ENCODE measurements at regions not wholly inside any gene's neighbourhood (a gene's known extent, or its start where the extent isn't known, plus 50 kb on each side); places are given as distances from the start of the nearest gene placed in this dataset.

DNA sequence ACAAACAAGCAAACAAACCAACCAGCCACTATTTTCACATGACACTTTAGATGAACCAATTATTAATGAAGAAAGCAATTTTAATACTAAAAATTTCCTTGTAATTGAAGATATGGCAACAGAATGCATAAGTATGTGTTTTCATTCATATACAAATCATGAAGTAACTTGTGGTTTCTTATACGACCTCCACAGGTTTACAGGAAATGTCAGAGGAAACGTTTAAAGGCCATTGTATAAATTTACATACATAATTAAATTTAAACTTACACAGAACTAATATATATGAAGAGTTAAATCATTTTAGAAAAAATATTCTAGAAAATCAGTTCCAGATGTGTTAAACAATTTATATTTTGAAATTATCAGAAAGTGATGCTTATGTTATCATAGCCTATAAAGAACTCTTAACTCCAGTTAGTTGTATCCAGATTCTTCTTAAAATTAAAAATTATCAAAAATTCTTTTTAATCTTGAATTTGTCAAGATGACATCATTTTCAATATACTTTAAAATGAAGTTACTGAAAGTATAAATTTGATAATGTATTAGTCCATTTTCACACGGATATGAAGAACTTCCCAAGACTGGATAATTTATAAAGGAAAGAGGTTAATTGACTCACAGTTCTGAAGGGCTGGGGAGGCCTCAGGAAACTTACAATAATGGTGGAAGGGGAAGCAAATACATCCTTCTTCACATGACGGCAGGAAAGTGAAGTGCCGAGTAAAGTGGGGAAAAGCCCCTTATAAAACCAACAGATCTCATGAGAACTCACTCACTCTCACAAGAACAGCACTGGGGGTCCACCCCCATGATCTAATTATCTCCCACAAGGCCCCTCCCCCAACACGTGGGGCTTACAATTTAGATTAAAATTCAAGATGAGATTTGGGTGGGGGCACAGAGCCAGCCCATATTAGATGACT lies 192.0 kb downstream of the PIK3R1 start:
- no peaks in the 10 kb centered on the region for H3K36me3 ChIP-seq
- WGBS = 72% methylated on average over 6 of the region's 6 CpGs
- TF ChIP-seq EP300 (IDR thresholded peaks at IDR 0.05) (no peak), POLR2A (IDR thresholded peaks at IDR 0.05; ENCODE audit: low read depth) (no peak), POLR2AphosphoS5 (IDR thresholded peaks at IDR 0.05) (no peak)
- TF ChIP-seq, protein P1, sequence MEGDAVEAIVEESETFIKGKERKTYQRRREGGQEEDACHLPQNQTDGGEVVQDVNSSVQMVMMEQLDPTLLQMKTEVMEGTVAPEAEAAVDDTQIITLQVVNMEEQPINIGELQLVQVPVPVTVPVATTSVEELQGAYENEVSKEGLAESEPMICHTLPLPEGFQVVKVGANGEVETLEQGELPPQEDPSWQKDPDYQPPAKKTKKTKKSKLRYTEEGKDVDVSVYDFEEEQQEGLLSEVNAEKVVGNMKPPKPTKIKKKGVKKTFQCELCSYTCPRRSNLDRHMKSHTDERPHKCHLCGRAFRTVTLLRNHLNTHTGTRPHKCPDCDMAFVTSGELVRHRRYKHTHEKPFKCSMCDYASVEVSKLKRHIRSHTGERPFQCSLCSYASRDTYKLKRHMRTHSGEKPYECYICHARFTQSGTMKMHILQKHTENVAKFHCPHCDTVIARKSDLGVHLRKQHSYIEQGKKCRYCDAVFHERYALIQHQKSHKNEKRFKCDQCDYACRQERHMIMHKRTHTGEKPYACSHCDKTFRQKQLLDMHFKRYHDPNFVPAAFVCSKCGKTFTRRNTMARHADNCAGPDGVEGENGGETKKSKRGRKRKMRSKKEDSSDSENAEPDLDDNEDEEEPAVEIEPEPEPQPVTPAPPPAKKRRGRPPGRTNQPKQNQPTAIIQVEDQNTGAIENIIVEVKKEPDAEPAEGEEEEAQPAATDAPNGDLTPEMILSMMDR (IDR thresholded peaks at IDR 0.05) = no peak
- no peaks in the 10 kb centered on the region for H3K9me3 ChIP-seq
- H3K27ac ChIP-seq (replicated peaks in 1 of 4) = no peak overlapping the region
- intact Hi-C loops (cut with DNase I) = no loop called here
- H3K27me3 ChIP-seq = no peaks in the 10 kb centered on the region
- H3K4me3 ChIP-seq = no peak overlapping the region
- peaks cover 0 to 6% (median 3%) of the 10 kb centered on the region in 4 donors for H3K4me1 ChIP-seq
- DNase-seq (ENCODE audit: extremely low spot score) = no peak

GRCh38 chr5:68408345-68408871 lies 192.9 kb downstream of the PIK3R1 start:
- Histone ChIP-seq H3K4me1 (peaks cover 0 to 6% (median 3%) of the 10 kb centered on the region in 4 donors), H3K36me3 (no peaks in the 10 kb centered on the region), H3K9me3 (no peaks in the 10 kb centered on the region), H3K27me3 (no peaks in the 10 kb centered on the region), H3K4me3 (no peak overlapping the region), H3K27ac (replicated peaks in 1 of 4) (no peak overlapping the region)
- 92% methylated on average over 3 of the region's 3 CpGs for WGBS
- TF ChIP-seq EP300 (IDR thresholded peaks at IDR 0.05) = no peak
- TF ChIP-seq POLR2AphosphoS5 (IDR thresholded peaks at IDR 0.05) = no peak
- TF ChIP-seq, protein P1 (IDR thresholded peaks at IDR 0.05) = no peak
- TF ChIP-seq POLR2A (IDR thresholded peaks at IDR 0.05; ENCODE audit: low read depth) = no peak
- intact Hi-C loops (cut with DNase I) = no loop called here
- no peak for DNase-seq (ENCODE audit: extremely low spot score)

DNA sequence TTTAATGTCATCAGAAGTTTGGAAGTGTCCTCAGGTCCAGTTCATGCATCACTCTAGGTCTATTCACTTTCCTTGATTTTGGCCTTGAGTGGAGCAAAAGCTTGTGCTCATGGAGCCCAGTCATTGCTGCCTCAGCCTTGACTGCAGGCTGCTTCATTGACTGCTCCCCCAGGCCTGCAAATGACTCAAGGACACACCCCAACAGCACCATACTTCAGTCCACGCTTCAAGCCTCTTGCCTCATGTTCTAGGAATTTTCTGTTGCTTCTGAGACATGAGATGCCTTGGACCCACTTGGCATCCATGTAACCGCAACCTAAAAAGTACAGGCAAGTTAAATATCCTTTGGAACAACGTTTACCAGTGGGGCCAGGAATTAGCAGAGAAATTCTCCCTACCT lies 193.7 kb downstream of the PIK3R1 start:
- Histone ChIP-seq H3K27me3 (no peaks in the 10 kb centered on the region), H3K9me3 (no peaks in the 10 kb centered on the region), H3K36me3 (no peaks in the 10 kb centered on the region), H3K4me1 (peaks cover 0 to 6% (median 3%) of the 10 kb centered on the region in 4 donors), H3K27ac (replicated peaks in 1 of 4) (no peak overlapping the region), H3K4me3 (no peak overlapping the region)
- no peak for DNase-seq (ENCODE audit: extremely low spot score)
- 86% methylated on average over 3 of the region's 3 CpGs for WGBS
- intact Hi-C loops (cut with DNase I) = no loop called here
- TF ChIP-seq POLR2AphosphoS5 (IDR thresholded peaks at IDR 0.05) = no peak
- TF ChIP-seq, protein P1 (IDR thresholded peaks at IDR 0.05) = no peak

DNA sequence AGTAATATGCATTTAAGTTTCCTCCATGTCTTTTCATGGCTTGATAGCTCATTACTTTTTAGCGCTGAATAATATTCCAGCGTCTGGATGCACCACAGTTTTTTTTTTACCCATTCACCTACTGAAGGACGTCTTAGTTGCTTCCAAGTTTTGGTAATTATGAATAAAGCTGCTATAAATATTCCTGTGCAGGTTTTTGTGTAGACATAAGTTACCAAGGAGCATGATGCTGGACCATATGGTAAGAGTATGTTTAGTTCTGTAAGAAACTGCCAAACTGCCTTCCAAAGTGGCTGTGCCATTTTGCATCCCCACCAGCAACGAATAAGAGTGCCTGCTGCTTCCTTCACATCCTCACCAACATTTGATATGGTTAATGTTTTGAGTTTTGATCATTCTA lies 195.6 kb downstream of the PIK3R1 start:
- peaks cover 0 to 6% (median 3%) of the 10 kb centered on the region in 4 donors for H3K4me1 ChIP-seq
- no peak for DNase-seq (ENCODE audit: extremely low spot score)
- H3K4me3 ChIP-seq = no peak overlapping the region
- H3K27me3 ChIP-seq = no peaks in the 10 kb centered on the region
- H3K36me3 ChIP-seq = no peaks in the 10 kb centered on the region
- no peaks in the 10 kb centered on the region for H3K9me3 ChIP-seq
- intact Hi-C loops (cut with DNase I) = no loop called here
- no peak overlapping the region for H3K27ac ChIP-seq (replicated peaks in 1 of 4)
- TF ChIP-seq EP300 (IDR thresholded peaks at IDR 0.05) (no peak), POLR2A (IDR thresholded peaks at IDR 0.05; ENCODE audit: low read depth) (no peak), POLR2AphosphoS5 (IDR thresholded peaks at IDR 0.05) (no peak)
- TF ChIP-seq, protein P1 (IDR thresholded peaks at IDR 0.05) = no peak
- 76% methylated on average over 4 of the region's 4 CpGs for WGBS
